Heart left ventricle (tissue), 16 donors: ENCODE measurements at regions not wholly inside any gene's neighbourhood (a gene's known extent, or its start where the extent isn't known, plus 50 kb on each side); places are given as distances from the start of the nearest gene placed in this dataset.
A peak's percentile ranks its signal among the peaks of the same experiment; 100 is the strongest.

Experiments used
- ATAC-seq, 4 donors: fragments of 200-7000 bp; cut with Tn5 transposase; one replicate each; pipeline ENCODE4 v1.9.1; 2020 to 2022; ENCODE audit warnings: moderate library complexity in 4 of 4, mild to moderate bottlenecking in 3 of 4, moderate number of reproducible peaks in 1 of 4
- DNase-seq, 5 donors: peaks; one replicate each; pipeline ENCODE4 v3.0.0-alpha.2; 2020
- H3K27ac ChIP-seq, 12 donors: fragments of 200-600 bp; sonication (generic) in 4 of 12; one replicate each; pipeline versions ENCODE4 v1.5.0 to v1.8.0; 2016 to 2022; ENCODE audit warnings: mild to moderate bottlenecking in 2 of 12
- H3K27me3 ChIP-seq, 9 donors: fragments of 200-600 bp; sonication (generic) in 2 of 9; one replicate each; pipeline versions ENCODE4 v1.5.1 to v1.8.0; 2016 to 2022; ENCODE audit warnings: mild to moderate bottlenecking in 3 of 9
- H3K36me3 ChIP-seq, 9 donors: fragments of 200-600 bp; sonication (generic) in 2 of 9; one replicate each; pipeline versions ENCODE4 v1.5.0 to v1.8.0; 2018 to 2022; ENCODE audit warnings: mild to moderate bottlenecking in 2 of 9
- H3K4me1 ChIP-seq, 12 donors: fragments of 200-600 bp; sonication (generic) in 4 of 12; one replicate each; pipeline versions ENCODE4 v1.5.0 to v1.8.0; 2016 to 2022; ENCODE audit warnings: mild to moderate bottlenecking in 3 of 12
- H3K4me3 ChIP-seq, 12 donors: fragments of 200-600 bp; sonication (generic) in 4 of 12; one replicate each; pipeline versions ENCODE4 v1.5.0 to v1.8.0; 2017 to 2022; ENCODE audit warnings: mild to moderate bottlenecking in 9 of 12, moderate library complexity in 4 of 12
- H3K9me3 ChIP-seq, 12 donors: fragments of 200-600 bp; sonication (generic) in 4 of 12; one replicate each; pipeline versions ENCODE4 v1.5.0 to v1.8.0; 2016 to 2022; ENCODE audit warnings: mild to moderate bottlenecking in 1 of 12
- POLR2A ChIP-seq, 2 donors: fragments of 450-650 bp; IDR thresholded peaks; one replicate each; pipeline ENCODE4 v1.6.1; 2017; ENCODE audit warnings: antibody characterized with exemption in 2 of 2, mild to moderate bottlenecking in 2 of 2, moderate library complexity in 2 of 2
- WGBS, 4 donors: extraction: QIAGEN DNeasy Blood & Tissue Kit in 2 of 4; methylation state at CpG; one replicate each; pipeline versions ENCODE4 v1.1.5 to v1.1.7; 2013 to 2018; 5-methylcytosine and 5-hydroxymethylcytosine counted together
- intact Hi-C, 10 donors: fragments of 100-400 bp; cut with DNase I; formaldehyde crosslinking; loops; one replicate each; pipeline versions ENCODE4 v1.11.1 to v1.14.2; 2022
- TF ChIP-seq, protein P1 (sequence below), 12 donors: fragments of 200-600 bp; sonication (generic) in 4 of 12; IDR thresholded peaks; one replicate each; pipeline versions ENCODE4 v1.5.0 to v1.8.0; 2018 to 2022; ENCODE audit warnings: antibody characterized with exemption in 12 of 12, mild to moderate bottlenecking in 5 of 12
- donor health status: ischemic (EF 13 %, LVEDD 7.1; RV severe dilation, severe dysfunction).
- donor health status: healthy with polysubstance abuse.
- donor health status: DM: no; HTN: yes; CAD: no.
- donor health status: DM: no; HTN: no; CAD: no.
- donor health status: ischemic (EF 25% LVEDD 6.9; RV normal size, moderate dysfunction).
- donor health status: ischemic (EF 25% LVEDD 5.7; RV mildly dilated, moderate dysfunction).
- donor health status: healthy.
- donor health status: DM: yes; HTN: yes; CAD: no.
- donor health status: ischemic (EF 35%, LVEDD 5.7; RV mildly dilated, moderate dysfunction).
- donor health status: nonischemic (EF 11% LVEDD 7.7; RV severe dilation, severe dysfunction).
- donor health status: DM: yes; HTN: yes; CAD: no.
- donor health status: PGD.
- donor health status: ischemic (EF 29% LVEDD 5.4; RV normal size, mild dysfunction).
- donor health status: nonischemic (EF 23%, LVEDD 6.1; RV moderate dilation, normal function).

DNA sequence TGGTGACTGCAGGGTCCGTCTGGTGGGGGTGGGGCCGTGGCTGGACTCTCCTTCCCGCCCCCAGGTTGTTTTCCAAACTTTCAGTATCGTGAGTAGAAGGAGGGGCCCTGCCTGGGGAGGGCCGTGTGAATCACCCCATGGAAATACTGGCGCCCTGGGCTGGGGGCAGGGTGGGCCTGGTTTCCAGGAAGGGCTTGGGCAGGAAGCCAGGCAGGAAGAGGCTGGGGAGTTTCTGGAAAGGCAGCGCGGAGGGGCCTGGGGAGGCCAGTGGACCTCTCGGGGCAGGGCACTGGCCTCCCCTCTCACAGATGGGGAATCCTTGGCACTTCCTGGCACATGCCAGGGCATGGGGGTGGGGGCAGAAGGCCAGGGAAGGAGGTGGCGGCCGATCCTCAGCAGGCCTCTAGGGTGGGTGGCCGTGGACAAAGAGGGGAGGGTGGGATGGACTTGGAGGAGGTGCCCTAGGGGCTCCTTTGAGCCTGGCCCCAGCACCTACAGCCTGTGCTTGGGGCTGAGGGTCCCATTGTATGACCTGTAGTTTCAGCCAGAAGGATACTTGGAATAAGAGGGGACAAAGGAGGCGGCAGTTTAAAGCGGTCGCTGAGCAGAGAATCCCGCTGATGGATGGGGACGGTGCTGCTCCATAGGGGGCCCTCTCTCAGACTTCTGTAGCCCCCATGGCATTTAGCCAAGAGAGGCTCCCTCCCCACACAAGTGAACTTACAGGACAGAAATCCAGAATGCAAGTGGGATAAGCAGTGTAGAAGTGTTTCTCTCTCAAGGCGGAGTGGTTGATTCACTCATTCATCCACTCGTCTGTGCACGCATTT lies 56.5 kb upstream of the GATA2 start:
- peaks cover 0 to 37% (median 24%) of the 10 kb centered on the region in 12 donors for H3K4me1 ChIP-seq
- peak overlapping the region in 2 of 12 donors; percentile 4 to 7 for H3K4me3 ChIP-seq
- H3K27ac ChIP-seq, result peak overlapping the region in 11 of 12 donors; percentile 7 to 81 (median 73)
- no peaks in the 10 kb centered on the region for H3K36me3 ChIP-seq
- H3K9me3 ChIP-seq, result no peaks in the 10 kb centered on the region
- DNase-seq, result peak; percentile 81 to 86 (median 83)
- peak; percentile 82 to 94 (median 84) for ATAC-seq
- H3K27me3 ChIP-seq, result peaks cover 0 to 10% (median under 1%) of the 10 kb centered on the region in 9 donors
- WGBS, 4 donors, result 45 to 62% (median 60%) methylated on average over 20 of the region's 20 CpGs
- TF ChIP-seq, protein P1, sequence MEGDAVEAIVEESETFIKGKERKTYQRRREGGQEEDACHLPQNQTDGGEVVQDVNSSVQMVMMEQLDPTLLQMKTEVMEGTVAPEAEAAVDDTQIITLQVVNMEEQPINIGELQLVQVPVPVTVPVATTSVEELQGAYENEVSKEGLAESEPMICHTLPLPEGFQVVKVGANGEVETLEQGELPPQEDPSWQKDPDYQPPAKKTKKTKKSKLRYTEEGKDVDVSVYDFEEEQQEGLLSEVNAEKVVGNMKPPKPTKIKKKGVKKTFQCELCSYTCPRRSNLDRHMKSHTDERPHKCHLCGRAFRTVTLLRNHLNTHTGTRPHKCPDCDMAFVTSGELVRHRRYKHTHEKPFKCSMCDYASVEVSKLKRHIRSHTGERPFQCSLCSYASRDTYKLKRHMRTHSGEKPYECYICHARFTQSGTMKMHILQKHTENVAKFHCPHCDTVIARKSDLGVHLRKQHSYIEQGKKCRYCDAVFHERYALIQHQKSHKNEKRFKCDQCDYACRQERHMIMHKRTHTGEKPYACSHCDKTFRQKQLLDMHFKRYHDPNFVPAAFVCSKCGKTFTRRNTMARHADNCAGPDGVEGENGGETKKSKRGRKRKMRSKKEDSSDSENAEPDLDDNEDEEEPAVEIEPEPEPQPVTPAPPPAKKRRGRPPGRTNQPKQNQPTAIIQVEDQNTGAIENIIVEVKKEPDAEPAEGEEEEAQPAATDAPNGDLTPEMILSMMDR (IDR thresholded peaks at IDR 0.05), result no peak
- TF ChIP-seq POLR2A (IDR thresholded peaks at IDR 0.05), result no peak
- intact Hi-C loops, result loop anchor here in 3 of 10 donors (2.0 to 5.0 kb wide), 3 partner anchors 47 to 62 kb away; no protein-coding TSS in a partner anchor

DNA sequence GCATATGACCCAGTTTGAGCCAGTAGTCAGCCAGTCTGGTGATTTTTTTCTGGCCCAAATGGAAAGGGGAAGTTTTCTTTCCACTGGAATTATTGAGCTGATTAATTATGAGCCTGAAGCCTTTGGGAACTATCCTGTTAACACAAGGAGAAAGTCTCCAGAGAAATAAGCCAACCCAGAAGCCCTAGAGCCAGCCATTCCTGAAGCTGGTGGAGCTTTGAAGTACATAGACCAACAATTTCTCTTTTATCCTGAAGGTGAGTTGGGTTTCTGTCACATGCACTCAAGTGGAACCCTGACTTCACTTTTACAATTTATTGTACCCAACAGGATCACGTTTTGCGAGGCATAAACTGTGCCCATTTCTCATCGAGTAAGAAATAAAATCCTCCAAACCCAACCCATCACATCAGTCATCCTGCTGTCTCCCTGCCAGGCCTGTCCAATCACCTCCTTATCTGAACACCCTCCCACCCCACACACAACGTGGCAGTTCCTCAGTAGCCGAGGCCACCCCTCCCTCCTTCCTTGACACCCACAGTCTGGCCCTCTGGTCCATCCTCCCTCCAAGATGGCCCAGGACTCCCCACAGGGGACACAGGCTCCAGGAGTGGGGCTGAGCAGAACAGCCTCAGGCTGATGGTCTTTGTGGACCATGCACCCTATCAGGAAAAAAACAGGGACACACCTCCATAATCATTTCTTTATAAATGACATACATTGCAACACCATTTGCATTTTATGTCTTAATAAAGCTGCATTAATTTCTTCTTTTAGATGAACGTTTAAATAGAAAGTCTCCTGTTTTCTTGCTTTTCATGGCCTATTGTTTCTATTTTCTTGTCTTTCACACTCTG lies 55.7 kb upstream of the GATA2 start:
- ATAC-seq (peak in 2 of 4 donors; percentile 26 to 37), DNase-seq (no peak)
- Histone ChIP-seq H3K27me3 (peaks cover 0 to 2% (median 0%) of the 10 kb centered on the region in 9 donors), H3K9me3 (peaks cover 0 to 4% (median 0%) of the 10 kb centered on the region in 12 donors), H3K4me1 (peaks cover 0 to 37% (median 23%) of the 10 kb centered on the region in 12 donors), H3K36me3 (no peaks in the 10 kb centered on the region), H3K27ac (peak overlapping the region in 10 of 12 donors; percentile 17 to 80 (median 64)), H3K4me3 (peak overlapping the region in 2 of 12 donors; percentile 4 to 7)
- TF ChIP-seq, protein P1 (IDR thresholded peaks at IDR 0.05), result no peak
- no peak for TF ChIP-seq POLR2A (IDR thresholded peaks at IDR 0.05)
- intact Hi-C loops, result loop anchor here in 2 of 10 donors (2.0 to 5.0 kb wide), 2 partner anchors 46 to 60 kb away; no protein-coding TSS in a partner anchor
- 59 to 64% (median 63%) methylated on average over 6 of the region's 6 CpGs for WGBS, 4 donors

DNA sequence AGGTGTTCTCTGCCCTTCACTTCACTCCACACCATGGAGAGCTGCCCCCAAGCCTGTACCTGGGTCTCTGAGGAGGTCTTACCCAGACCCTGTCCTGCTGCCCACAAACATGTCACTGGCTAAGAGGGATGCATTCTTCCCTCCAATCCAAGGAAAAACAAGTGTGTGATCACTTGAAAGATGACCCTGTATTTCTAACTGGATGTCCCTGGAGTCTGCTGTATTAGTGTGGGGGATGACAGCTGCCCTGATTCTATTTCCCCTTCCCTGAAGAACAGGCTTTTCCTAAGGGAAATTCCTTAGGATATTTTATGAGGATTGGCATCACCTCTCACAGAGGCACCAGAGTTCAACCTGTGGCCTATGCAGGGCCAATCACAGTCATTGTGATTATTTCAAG lies 55.0 kb upstream of the GATA2 start:
- no peak for TF ChIP-seq POLR2A (IDR thresholded peaks at IDR 0.05)
- TF ChIP-seq, protein P1 (IDR thresholded peaks at IDR 0.05), result no peak
- no peak for DNase-seq

More for the DNA sequence above, 55.0 kb upstream of the GATA2 start:
- Histone ChIP-seq H3K9me3 (peaks cover 0 to 11% (median under 1%) of the 10 kb centered on the region in 12 donors), H3K27me3 (no peaks in the 10 kb centered on the region), H3K27ac (peak overlapping the region in 3 of 12 donors; percentile 68 to 76 (median 75)), H3K4me3 (no peak overlapping the region), H3K36me3 (no peaks in the 10 kb centered on the region), H3K4me1 (peaks cover 0 to 37% (median 23%) of the 10 kb centered on the region in 12 donors)
- intact Hi-C loops, result loop anchor here in 2 of 10 donors (2.0 to 5.0 kb wide), 2 partner anchors 46 to 59 kb away; no protein-coding TSS in a partner anchor
- no peak for ATAC-seq
